ENCODE measurements at regions not wholly inside any gene's neighbourhood (a gene's known extent, or its start where the extent isn't known, plus 50 kb on each side); places are given as distances from the start of the nearest gene placed in this dataset.

GRCh38 chr12:115403253-115403652, 719.3 kb upstream of the TBX3 start:
- in situ Hi-C loops (cut with MboI; ENCODE audit: low pct_unique_long_range_greater_than_20kb, low sequenced_read_pairs), result no loop called here
- no peak for DNase-seq

GRCh38 chr12:115402443-115403180, 718.6 kb upstream of the TBX3 start:
- no peak for DNase-seq

DNA sequence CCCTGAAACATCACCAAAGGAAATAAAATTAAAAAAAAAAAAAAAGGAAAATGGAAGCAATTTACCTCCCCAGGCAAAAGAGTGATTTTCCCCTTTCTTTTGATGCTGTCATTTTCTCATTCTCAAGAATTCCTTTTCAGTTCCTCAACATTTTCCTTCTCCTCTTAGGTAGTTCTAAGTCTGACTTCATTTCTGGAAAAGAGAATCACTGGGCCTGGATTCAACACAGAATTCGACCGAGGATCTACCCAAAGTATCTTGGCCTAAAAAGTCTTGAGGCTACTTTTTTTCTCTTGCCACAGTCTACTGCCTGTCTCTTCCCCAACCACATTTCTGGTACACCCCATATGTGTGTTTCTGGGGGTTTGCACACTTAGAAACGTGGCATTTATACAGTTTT, 717.8 kb upstream of the TBX3 start:
- in situ Hi-C loops (cut with MboI; ENCODE audit: low pct_unique_long_range_greater_than_20kb, low sequenced_read_pairs), result no loop called here
- DNase-seq, result no peak

More at GRCh38 chr12:115402443-115403180, 718.6 kb upstream of the TBX3 start:
- in situ Hi-C loops (cut with MboI; ENCODE audit: low pct_unique_long_range_greater_than_20kb, low sequenced_read_pairs), result no loop called here

GRCh38 chr12:115400011-115400410, 716.0 kb upstream of the TBX3 start:
- DNase-seq, result no peak
- in situ Hi-C loops (cut with MboI; ENCODE audit: low pct_unique_long_range_greater_than_20kb, low sequenced_read_pairs), result no loop called here

- DNase-seq, result no peak
- in situ Hi-C loops (cut with MboI; ENCODE audit: low pct_unique_long_range_greater_than_20kb, low sequenced_read_pairs), result no loop called here
These were observed 714.4 kb upstream of the TBX3 start for GRCh38 chr12:115398311-115398781.

DNA sequence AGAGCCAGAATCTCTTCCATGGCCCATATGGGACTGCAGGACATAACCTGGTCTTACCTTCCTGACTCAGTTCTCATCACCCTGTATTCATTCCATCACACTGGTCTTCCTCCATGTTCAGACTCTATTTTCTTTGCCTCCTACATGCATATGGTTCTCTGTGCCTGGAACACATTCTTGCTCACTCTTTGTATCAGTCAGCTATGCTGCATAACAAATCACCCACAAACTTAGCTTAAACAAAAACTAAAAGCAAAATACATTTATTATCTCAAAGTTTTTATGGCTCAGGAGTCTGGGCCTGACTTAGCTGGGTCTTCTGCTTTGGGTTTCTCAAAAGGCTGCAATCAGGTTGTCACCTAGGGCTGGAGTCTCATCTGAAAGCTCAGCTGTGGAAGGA, 712.6 kb upstream of the TBX3 start:
- in situ Hi-C loops (cut with MboI; ENCODE audit: low pct_unique_long_range_greater_than_20kb, low sequenced_read_pairs), result no loop called here
- DNase-seq, result no peak

GRCh38 chr12:115394496-115395220, 710.7 kb upstream of the TBX3 start:
- DNase-seq, result no peak
- in situ Hi-C loops (cut with MboI; ENCODE audit: low pct_unique_long_range_greater_than_20kb, low sequenced_read_pairs), result no loop called here

DNA sequence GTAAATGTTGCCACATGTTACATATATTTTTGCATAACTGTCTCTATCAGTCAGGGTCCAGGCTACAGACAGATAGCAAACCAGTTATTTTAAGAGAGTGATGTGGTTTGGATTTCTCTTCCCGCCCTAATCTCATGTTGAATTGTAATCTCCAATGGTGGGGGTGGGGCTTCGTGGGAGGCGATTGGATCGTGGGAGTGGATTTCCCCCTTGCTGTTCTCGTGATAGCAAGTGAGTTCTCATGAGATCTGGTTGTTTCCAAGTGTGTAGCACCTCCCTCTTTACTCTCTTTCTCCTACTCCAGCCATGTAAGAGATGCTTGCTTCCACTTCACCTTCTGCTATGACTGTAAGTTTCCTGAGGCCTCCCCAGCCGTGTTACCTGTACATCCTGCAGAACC, 704.2 kb upstream of the TBX3 start:
- in situ Hi-C loops (cut with MboI; ENCODE audit: low pct_unique_long_range_greater_than_20kb, low sequenced_read_pairs), result no loop called here

GRCh38 chr12:115387467-115387901, 703.5 kb upstream of the TBX3 start:
- no peak for DNase-seq
- in situ Hi-C loops (cut with MboI; ENCODE audit: low pct_unique_long_range_greater_than_20kb, low sequenced_read_pairs), result no loop called here

More for the DNA sequence above, 704.2 kb upstream of the TBX3 start:
- DNase-seq, result no peak

- DNase-seq, result no peak
- in situ Hi-C loops (cut with MboI; ENCODE audit: low pct_unique_long_range_greater_than_20kb, low sequenced_read_pairs), result no loop called here
These were observed 703.0 kb upstream of the TBX3 start for GRCh38 chr12:115386946-115387345.

- in situ Hi-C loops (cut with MboI; ENCODE audit: low pct_unique_long_range_greater_than_20kb, low sequenced_read_pairs), result no loop called here
- DNase-seq, result no peak
These were observed 701.2 kb upstream of the TBX3 start for GRCh38 chr12:115385141-115385540.

- in situ Hi-C loops (cut with MboI; ENCODE audit: low pct_unique_long_range_greater_than_20kb, low sequenced_read_pairs), result no loop called here
- no peak for DNase-seq
These were observed 700.4 kb upstream of the TBX3 start for GRCh38 chr12:115384391-115384790.

DNA sequence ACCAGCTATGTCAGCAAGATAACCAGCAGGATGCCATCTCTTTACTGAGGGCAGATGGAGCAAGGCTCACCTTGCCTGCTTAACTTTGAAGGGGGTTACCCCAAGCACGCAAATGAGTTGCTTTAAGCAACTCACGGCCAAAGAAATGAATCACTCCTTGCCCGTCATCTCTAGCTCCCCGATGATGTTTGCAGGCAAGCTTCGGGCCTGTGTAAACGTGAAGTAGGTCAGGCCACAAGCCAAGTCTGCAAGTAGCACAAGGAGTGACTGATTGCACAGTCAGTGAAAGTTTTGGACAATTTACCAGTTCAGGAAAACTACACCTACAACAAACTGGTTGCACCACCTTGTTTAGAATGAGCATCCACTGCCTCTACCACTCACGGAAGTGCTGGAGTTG, 699.7 kb upstream of the TBX3 start:
- in situ Hi-C loops (cut with MboI; ENCODE audit: low pct_unique_long_range_greater_than_20kb, low sequenced_read_pairs), result no loop called here
- DNase-seq, result no peak

GRCh38 chr12:115382681-115383080, 698.7 kb upstream of the TBX3 start:
- in situ Hi-C loops (cut with MboI; ENCODE audit: low pct_unique_long_range_greater_than_20kb, low sequenced_read_pairs), result no loop called here
- no peak for DNase-seq

DNA sequence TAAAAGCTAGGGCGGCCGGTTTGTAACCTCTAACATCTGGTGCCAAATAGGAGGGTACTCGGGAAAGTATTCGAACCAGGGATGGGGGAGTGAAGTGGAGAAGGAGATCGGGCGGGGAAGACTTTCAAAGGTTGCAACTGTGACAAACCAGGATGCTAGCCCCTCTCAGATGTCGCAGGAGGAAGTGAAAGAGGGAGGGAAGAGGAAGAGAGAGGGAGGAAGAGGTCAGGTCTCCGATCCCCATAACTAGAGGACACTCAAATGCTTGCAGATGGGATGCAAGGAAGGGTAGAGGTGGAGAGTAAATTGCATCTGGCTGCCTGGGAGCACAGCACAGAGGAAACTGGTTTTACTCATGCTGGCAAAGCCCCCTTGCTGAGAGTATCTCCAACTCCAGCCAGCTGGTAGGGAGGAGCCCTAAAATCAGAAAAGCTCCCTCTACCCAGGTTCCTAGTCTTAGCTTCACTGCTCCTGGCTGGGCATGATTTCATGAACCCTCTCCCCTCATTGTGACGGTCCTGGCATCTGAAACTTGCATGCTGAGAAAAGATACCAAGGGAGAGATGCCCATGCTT, 696.7 kb upstream of the TBX3 start:
- DNase-seq, result no peak
- in situ Hi-C loops (cut with MboI; ENCODE audit: low pct_unique_long_range_greater_than_20kb, low sequenced_read_pairs), result no loop called here

- in situ Hi-C loops (cut with MboI; ENCODE audit: low pct_unique_long_range_greater_than_20kb, low sequenced_read_pairs), result no loop called here
- no peak for DNase-seq
These were observed 694.3 kb upstream of the TBX3 start for GRCh38 chr12:115378291-115378690.

DNA sequence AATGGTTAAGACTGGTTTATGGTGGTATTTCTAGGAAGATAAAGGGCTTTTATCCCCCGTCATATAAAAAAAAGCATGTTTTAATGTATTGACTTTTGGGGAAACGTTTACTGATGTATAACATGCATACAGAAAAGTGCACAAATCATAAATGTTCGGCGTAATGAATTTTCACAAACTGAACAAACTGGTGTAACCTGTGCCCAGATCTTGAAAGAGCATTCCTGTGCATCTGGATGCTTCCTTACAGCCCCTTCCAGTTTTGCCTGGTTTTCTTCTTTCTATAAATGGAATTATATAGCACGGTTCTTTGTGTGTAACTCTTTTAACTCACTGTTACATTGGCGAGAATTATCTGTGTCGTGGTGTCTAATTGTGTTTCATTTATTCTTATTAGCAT, 693.8 kb upstream of the TBX3 start:
- in situ Hi-C loops (cut with MboI; ENCODE audit: low pct_unique_long_range_greater_than_20kb, low sequenced_read_pairs), result no loop called here
- no peak for DNase-seq

- in situ Hi-C loops (cut with MboI; ENCODE audit: low pct_unique_long_range_greater_than_20kb, low sequenced_read_pairs), result no loop called here
- DNase-seq, result no peak
These were observed 693.3 kb upstream of the TBX3 start for GRCh38 chr12:115377230-115377629.

GRCh38 chr12:115375186-115375991, 691.4 kb upstream of the TBX3 start:
- in situ Hi-C loops (cut with MboI; ENCODE audit: low pct_unique_long_range_greater_than_20kb, low sequenced_read_pairs), result no loop called here
- DNase-seq, result no peak
